Hepatocyte (in vitro differentiated cells): ENCODE measurements at regions not wholly inside any gene's neighbourhood (a gene's known extent, or its start where the extent isn't known, plus 50 kb on each side); places are given as distances from the start of the nearest gene placed in this dataset.
"Not testable (repeated sequence)": the region's sequence is repeated elsewhere in the genome, so short reads cannot be mapped to it uniquely, and the experiment has no call there.

ENCODE experiments used
- CTCF ChIP-seq: fragments of 200-600 bp; sonication (generic); IDR thresholded peaks from 2 replicates; pipeline ENCODE4 v1.5.1; 2016; ENCODE audit warnings: antibody characterized with exemption, mild to moderate bottlenecking; ENCODE audit not compliant: poor library complexity
- EZH2phosphoT487 ChIP-seq: fragments of 200-600 bp; sonication (generic); IDR thresholded peaks from one replicate; pipeline ENCODE4 v1.6.1; 2018; ENCODE audit warnings: antibody characterized with exemption, mild to moderate bottlenecking, low read depth, moderate library complexity; ENCODE audit not compliant: unreplicated experiment, severe bottlenecking

- TF ChIP-seq CTCF, EZH2phosphoT487: not testable (repeated sequence)
These were observed 752.4 kb upstream of the ANO3 start for GRCh38 chr11:25579554-25579953.
